ENCODE measurements at regions not wholly inside any gene's neighbourhood (a gene's known extent, or its start where the extent isn't known, plus 50 kb on each side); places are given as distances from the start of the nearest gene placed in this dataset.

- H3K36me3 ChIP-seq (ENCODE audit: control insufficient read depth in 2 of 2, extremely low read depth in 1 of 2, insufficient read depth in 2 of 2, low read length in 2 of 2): no peaks in the 10 kb centered on the region
- no TSS peak for BruUV-seq (replicated peaks)
- H3K9me3 ChIP-seq (replicated peaks; ENCODE audit: control insufficient read depth, insufficient read depth, low read length): no peaks in the 10 kb centered on the region
- H3K27me3 ChIP-seq (ENCODE audit: control insufficient read depth in 2 of 2, insufficient read depth in 2 of 2, low read length in 2 of 2): no peaks in the 10 kb centered on the region
- no peaks in the 10 kb centered on the region for H4K20me1 ChIP-seq (replicated peaks; ENCODE audit: control insufficient read depth, extremely low read depth, insufficient read depth, low read length)
- H3K9ac ChIP-seq (replicated peaks; ENCODE audit: extremely low read depth, insufficient read depth, low read length): no peak overlapping the region
- no peaks in the 10 kb centered on the region for H3K4me1 ChIP-seq (ENCODE audit: control insufficient read depth, extremely low read depth, insufficient read depth, low read length)
- H3K27ac ChIP-seq (ENCODE audit: insufficient read depth, low read depth, low read length): no peak overlapping the region
- no peak for TF ChIP-seq POLR2A (IDR thresholded peaks at IDR 0.05; ENCODE audit: low read depth, low read length)
- TF ChIP-seq MYC (IDR thresholded peaks at IDR 0.05; ENCODE audit: low read depth, low read length): no peak
- TF ChIP-seq JUN (IDR thresholded peaks at IDR 0.05; ENCODE audit: borderline replicate concordance, insufficient read depth, insufficient read length, low read depth): no peak
- no peak for TF ChIP-seq CTCF (IDR thresholded peaks at IDR 0.05; ENCODE audit: extremely low read depth in 1 of 2, insufficient read depth in 1 of 2, low read depth in 1 of 2, low read length in 2 of 2)
- no peak for TF ChIP-seq GATA2 (IDR thresholded peaks at IDR 0.05; ENCODE audit: insufficient read depth, insufficient read length, low read depth, low read length)
- TF ChIP-seq EZH2 (IDR thresholded peaks at IDR 0.05; ENCODE audit: borderline replicate concordance, low read depth, low read length, severe bottlenecking): no peak
- no peak for TF ChIP-seq MAX (IDR thresholded peaks at IDR 0.05; ENCODE audit: insufficient read depth, insufficient read length)
- TF ChIP-seq FOS (IDR thresholded peaks at IDR 0.05; ENCODE audit: borderline replicate concordance, insufficient read depth, low read length): no peak
- TF ChIP-seq POLR2AphosphoS5 (IDR thresholded peaks at IDR 0.05; ENCODE audit: insufficient read depth, low read depth, low read length): no peak
- CTCF ChIA-PET: interaction anchor here (0.6 to 1.7 kb wide), 3 partner anchors 9 to 320 kb away, joined by 3 to 4 read pairs (median 3); no protein-coding TSS in a partner anchor
- DNase-seq (ENCODE audit: low read depth, low spot score): no peak
- no peak for FAIRE-seq
- no peaks in the 10 kb centered on the region for H3K79me2 ChIP-seq (ENCODE audit: control insufficient read depth, insufficient read depth, low read length)
- H3K4me3 ChIP-seq (replicated peaks in 1 of 3; ENCODE audit: insufficient read depth in 1 of 3, low read depth in 1 of 3, low read length in 3 of 3): no peak overlapping the region
- no peak overlapping the region for H2AFZ ChIP-seq (ENCODE audit: low read depth, low read length)
- intact Hi-C loops (cut with micrococcal nuclease): no loop called here
- H3K4me2 ChIP-seq (ENCODE audit: insufficient read depth, low read length): no peak overlapping the region
- POLR2A ChIA-PET: no interaction called here
- dilution Hi-C loops (cut with MboI; ENCODE audit: extremely low pct_ligation_motif_present, low sequenced_read_pairs): no loop called here
- H3K9me1 ChIP-seq (replicated peaks; ENCODE audit: control insufficient read depth, extremely low read depth, insufficient read depth, low read length): no peaks in the 10 kb centered on the region
Observed at GRCh38 chr21:43354666-43355065, 72.3 kb downstream of the SIK1 start.
